NCI-H2081 treated with DMSO at 0.1 percent for 48 hours (cell line): ENCODE measurements at regions not wholly inside any gene's neighbourhood (a gene's known extent, or its start where the extent isn't known, plus 50 kb on each side); places are given as distances from the start of the nearest gene placed in this dataset.

ENCODE experiments used
- DNase-seq: peaks from one replicate; lab custom pipeline; 2025; lab: John Stamatoyannopoulos, UW

- no peak for DNase-seq
These were observed 170.1 kb downstream of the IGLL1 start for GRCh38 chr22:23409976-23410375.

- no peak for DNase-seq
These were observed 171.8 kb downstream of the IGLL1 start for GRCh38 chr22:23408321-23408720.

- DNase-seq: no peak
These were observed 174.7 kb downstream of the IGLL1 start for GRCh38 chr22:23405366-23405851.

DNA sequence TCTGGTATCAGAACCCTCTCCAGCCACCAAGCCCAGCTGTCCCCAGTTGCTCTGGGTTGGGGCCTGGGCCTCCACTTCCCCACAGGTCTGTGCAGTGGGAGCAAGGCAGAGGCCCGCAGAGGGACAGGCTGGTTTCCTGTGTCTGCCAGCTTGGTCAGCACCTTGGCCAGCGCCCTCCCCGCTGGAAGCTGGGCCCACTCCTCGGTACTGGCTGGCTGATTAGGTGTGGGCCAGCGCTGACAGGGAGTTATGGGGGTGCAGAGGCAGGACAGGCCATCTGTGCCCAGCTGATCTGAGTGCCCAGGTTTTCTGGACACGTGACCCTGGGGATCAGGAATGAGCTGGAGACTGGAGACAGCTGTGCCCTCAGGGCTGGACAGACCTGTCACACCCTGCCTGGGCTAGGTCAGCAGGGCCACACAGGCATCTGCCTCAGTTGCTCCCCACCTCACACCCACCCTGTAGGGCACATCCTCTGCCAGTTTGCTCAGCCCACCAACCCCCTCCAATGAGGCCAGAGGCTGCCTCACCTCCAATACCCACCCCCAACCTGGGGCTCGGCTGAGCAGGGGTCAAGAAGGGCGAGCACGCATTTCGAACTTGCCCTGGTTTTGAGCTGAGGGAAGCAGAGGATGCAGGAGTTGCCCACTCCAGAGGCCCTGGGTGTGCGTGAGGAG lies 175.3 kb downstream of the IGLL1 start:
- no peak for DNase-seq

GRCh38 chr22:23403720-23404688 lies 176.1 kb downstream of the IGLL1 start:
- DNase-seq: no peak

DNA sequence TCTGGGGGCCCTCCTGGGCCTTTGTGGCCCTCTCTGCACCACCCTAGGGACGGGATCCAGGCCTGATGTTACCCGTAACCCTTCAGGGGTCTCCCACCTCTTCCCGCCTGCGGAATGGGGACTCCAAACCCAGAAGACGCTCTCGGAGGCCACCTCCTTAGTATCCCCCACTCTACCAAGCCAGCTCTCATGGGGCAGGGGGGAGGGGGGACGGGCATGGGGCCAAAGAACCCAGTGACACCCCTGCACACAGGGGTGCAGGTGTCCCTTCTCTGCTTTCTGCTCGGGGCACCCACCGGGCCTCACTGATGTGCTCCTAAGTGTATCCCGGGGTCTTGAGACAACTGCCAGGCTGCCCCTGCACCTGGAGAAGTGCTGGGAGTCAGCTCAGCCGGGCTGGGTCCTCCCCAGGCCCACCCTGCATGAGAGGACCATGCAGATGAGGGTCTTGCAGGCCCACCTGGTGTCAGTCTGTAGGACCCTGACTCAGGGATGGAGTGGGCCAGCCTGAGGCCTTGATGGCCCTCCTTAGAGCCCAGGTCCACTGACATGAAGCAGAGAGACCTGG lies 176.9 kb downstream of the IGLL1 start:
- no peak for DNase-seq

DNA sequence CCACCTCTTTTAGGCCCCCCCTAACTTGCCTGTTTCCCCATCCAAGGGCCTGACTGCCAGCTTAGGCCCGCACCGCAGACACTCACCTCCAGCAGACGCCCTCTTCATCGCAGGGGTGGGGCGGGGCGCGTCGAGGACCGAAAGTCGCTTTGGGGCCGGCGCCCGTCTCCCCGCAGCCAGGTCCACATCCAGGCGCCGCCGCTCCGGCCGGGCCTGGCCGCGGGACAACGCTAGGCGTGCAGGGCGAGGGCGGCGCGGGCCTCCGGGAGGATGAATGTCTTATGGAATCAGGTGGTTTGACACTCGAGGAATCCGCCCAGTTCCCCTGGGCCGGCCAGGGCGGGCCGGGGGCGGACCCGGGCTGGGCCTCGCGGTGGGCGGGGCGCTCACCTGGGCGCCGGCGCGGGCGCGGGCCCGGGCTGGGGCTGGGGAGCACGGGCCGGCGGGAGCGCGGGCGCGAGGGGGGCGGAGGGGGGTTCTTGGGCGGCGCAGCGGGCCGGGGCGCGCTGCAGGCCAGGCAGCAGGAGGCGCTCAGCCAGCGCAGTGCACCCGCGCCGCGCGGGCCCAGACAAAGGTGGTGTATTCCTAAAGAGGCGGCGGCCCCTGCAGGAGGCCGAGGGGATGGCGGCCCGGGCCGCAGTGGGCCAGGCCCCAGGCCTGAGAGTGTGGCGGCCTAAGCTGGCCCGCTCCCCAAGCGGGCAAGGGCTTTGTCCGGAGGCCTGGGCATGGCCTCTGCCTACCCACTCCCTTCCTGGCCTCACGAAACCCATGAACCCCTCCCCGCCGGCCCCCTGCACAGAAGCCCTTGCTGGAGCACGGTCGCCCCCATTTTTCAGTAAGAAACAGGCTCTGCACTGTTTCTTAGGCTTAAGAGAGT lies 177.6 kb downstream of the IGLL1 start:
- no peak for DNase-seq

DNA sequence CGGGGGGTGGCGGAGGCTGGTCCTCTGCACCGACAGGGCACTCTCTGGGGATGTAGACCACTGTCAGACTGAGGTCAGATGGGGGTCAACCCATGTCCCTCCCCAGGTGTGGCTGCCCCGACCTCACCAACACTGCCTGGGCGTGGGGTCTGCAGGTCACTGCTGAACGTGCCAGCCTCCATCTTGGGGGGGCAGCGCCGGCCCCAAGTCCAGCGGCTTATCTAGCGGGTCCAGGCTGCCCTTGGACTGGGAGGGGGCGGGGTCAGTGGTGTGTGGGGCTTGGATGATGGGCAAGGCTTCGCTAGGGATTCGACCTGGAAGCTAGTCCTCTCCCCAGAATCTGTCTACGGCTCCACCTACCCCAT lies 178.2 kb downstream of the IGLL1 start:
- DNase-seq: no peak

DNA sequence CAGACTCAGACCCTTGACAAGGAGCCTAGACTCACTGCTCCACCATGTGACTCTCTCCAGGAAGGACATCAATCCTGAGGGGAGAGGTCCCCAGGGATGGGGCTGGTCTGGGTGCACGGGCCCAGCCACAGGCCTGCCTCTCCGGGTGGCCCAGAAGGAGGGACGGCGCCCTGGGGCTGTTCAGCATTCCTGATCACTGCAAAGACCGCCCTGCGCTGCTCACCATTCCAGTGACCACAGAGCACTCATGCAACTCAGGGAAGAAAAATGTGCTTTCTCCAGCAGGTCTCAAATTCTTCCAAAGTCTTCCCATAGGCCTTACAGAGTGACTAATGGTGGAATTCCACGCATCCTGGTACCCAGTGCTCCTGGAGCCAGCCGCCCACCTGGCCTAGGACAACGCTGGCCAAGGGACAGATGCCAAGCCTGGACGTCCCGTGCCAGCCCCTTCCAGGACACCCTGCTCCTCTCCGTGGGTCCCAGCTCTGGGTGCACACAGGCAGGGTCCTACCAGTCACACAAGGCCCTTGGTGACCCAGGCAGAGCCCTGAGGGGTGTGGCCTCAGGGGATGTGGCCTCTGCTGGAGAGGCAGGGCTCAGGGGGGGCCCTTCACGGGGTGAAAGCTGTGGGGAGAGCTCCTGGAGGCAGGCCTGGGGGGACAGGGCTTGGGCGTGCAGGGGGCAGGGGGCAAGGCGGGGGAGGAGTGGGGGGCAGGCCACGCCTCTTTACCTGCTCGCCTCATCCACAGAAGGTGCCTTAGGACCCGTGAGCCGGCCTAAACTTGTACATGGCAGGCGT lies 178.8 kb downstream of the IGLL1 start:
- no peak for DNase-seq

DNA sequence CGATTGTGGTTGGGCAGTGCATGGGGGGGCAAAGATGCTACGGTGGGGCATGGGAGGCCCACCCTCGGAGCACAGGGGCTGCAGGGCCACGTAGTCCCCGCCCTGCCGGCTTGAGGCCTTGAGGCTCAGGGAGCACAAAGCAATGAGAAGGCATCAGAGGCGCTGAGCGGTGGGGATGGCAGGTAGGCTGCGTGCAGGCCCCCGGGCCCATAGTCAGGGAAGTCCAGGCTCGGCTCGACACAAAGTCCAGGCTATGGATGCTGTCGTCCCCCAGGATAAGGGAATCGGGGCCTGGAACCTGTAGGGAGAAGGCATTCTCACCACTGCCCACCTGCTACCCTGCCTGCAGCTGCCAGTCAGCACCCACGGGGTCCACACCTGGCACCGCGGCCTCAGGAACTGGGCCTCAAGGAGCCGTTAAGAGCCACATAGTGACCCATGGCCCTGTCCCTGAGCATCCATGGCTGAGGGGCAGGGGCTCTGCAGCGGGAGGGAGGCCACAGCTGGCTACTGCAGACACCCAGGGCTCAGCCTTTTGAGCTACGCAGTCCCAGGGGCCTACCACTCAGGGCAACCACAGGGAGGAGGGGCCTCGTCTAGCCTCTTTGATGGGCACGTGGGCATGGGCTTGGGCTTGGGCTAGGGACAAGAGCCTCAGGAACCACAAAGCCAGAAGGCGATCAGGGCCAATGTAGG lies 179.7 kb downstream of the IGLL1 start:
- DNase-seq: no peak

DNA sequence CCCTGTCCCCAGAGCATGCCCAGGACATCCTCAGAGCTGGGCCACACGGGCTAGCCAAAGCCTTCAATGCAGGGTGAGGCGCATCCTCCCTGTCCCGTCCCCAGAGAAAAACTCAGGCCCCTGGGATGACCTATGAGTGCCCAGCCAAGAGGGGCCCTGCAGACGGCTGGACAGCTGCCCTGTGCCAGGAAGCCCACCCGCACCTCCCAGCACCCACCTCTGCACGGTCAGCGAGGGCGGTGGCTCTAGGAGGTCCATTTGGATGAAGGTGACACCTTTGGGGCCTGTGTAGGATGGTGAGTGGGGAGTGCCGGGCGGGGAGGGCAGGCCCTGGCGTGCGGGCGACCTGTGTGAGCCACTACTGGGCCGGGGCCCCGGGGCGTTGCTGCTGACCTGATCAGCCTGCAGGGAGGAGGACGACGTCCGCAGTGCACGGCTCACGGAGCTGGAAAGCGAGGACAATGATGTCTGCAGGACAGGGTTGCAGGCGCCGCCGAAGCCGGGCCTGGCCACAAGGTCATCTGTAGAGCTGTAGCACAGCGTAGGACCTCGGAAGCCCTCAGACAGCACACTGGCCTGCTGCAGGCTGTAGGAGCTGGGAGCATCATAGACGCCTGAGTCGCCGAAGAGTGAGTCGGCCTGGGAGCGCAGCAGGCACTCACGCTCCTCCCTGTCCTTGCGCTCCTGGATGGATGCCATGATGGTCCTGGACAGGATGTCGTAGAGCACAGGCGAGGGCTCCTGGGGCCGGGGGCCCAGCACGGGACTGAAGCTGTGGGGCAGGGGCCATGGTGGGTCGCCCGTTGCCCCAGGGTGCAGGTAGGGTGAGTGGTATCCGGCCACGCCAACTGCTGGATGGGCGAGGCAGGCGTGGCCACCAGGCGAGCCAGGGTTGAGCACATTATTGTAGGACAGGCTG lies 180.5 kb downstream of the IGLL1 start:
- no peak for DNase-seq

DNA sequence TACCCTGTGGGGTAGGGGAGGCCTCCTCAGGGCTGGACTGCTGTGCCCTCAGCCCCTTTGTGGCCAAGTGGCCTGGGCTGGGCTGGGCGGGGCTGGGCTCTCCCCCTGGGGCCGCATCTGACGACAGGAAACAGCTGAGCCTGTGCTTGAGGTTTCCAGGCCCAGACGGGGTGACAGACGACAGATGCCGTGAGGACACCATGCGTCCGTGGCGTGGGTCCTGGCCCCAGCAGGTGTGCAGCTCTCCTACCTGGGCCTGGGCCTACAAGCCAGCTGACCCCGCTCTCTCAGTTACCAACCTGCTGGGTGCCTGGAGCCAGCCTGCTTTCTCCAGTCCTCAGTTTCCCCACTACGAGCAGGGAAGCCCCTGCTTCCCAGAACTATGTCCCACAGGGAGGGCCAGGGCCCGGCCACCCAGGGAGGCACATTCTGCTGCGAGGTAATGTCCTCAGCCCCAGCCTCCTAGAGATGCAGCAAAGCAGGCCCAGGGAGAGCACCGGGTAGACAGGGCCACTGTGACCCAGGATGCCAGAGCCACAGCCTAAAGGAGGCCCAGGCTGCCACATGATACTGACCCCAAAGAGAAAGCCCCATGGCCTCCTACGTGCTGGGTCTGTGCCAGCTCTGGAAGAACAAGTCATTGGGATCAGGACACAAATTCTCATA lies 181.3 kb downstream of the IGLL1 start:
- no peak for DNase-seq

- no peak for DNase-seq
These were observed 182.2 kb downstream of the IGLL1 start for GRCh38 chr22:23397613-23398567.

- DNase-seq: no peak
These were observed 183.0 kb downstream of the IGLL1 start for GRCh38 chr22:23397008-23397612.

- no peak for DNase-seq
These were observed 183.6 kb downstream of the IGLL1 start for GRCh38 chr22:23396362-23397007.

DNA sequence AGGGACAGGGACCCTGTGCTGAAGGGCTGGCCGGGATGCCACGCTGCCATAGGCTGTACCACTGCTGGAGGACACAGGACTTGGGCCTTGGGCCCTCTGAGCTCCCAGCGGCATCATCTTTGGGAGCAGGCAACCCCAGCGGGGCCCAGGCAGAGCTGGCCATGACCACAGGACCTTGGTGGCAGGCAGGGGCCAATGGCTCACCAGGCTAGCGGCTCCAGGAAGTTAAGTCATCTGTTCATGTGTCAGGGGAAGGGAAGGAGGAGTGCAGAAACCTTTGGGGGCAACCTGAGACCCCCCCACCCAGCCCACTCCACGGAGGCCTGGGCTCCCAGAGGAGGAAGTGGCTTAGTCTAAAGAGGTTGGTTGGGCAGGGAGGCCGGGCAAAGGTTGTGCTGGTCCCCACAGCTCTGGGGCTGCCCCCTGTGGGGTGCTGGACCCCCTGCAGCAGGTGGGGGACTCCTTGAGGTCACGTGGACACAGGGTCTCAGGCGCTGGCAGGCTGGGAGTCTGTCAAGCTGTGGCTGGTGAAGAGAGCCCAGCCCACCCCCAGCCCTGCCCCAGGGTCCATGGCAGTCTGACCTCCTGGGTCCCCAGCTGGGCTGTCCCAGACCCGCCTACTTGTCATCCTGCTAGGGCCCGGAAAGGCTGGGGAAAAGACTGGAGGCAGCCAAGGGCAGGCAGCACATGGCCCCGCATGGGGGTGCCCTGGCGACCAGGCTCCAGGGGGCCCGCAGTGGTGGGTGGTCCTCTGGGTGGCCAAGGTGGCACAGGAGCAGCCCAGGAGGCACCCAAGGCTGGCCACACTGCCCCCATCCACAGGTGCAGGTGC lies 184.3 kb downstream of the IGLL1 start:
- no peak for DNase-seq
